ENCODE measurements at regions not wholly inside any gene's neighbourhood (a gene's known extent, or its start where the extent isn't known, plus 50 kb on each side); places are given as distances from the start of the nearest gene placed in this dataset.

DNA sequence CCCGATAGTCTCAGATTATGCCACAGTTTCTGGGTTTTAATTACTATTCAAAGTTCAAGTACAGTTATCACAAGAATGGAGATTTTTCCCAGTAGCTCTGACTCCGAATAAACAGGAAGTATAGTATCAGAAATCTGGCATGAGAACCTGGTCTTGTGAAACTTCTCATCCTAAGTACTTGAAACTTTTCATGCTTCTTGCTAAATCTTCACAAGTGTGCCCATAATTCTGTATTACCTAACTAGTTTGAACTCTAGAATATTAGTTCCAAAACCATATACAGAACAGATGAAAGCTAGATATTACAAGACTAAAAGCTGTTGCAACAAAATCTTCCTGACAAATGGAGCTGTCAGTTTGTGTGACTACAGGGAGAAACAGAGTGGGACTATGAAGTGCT lies 70.5 kb upstream of the CSNK1A1L start:
- TF ChIP-seq CTCF (conservative IDR thresholded peaks at IDR 0.05 in 1 of 2, IDR thresholded peaks at IDR 0.05 in 1 of 2; ENCODE audit: low read depth in 1 of 2, low read length in 2 of 2): no peak
- no peak for TF ChIP-seq EZH2 (IDR thresholded peaks at IDR 0.05; ENCODE audit: low read length, missing control alignments)

Data from fibroblast of lung (primary cell).